ENCODE measurements at regions not wholly inside any gene's neighbourhood (a gene's known extent, or its start where the extent isn't known, plus 50 kb on each side); places are given as distances from the start of the nearest gene placed in this dataset.

DNA sequence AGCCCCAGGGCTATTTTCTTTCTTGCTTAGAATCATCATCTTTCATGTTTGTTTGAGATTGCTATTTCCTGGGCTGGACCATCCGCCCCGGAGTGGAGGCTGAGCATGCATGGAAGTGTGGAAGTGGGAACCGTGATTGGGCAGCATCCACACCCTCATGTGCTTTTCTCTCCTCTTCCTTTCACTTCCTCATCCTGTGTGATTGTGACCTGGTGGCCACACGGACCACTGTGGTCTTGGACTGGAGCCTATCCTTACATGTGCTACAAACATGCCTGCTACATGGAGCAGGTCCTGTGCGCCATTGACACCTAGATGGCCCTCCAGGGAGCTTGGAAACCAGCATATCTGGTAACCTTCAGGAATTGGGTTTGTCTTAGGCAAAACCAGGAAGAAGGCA is 175.9 kb upstream of the LCORL start:
- TF ChIP-seq EP300 (IDR thresholded peaks at IDR 0.05), result no peak
- TF ChIP-seq, protein P1, sequence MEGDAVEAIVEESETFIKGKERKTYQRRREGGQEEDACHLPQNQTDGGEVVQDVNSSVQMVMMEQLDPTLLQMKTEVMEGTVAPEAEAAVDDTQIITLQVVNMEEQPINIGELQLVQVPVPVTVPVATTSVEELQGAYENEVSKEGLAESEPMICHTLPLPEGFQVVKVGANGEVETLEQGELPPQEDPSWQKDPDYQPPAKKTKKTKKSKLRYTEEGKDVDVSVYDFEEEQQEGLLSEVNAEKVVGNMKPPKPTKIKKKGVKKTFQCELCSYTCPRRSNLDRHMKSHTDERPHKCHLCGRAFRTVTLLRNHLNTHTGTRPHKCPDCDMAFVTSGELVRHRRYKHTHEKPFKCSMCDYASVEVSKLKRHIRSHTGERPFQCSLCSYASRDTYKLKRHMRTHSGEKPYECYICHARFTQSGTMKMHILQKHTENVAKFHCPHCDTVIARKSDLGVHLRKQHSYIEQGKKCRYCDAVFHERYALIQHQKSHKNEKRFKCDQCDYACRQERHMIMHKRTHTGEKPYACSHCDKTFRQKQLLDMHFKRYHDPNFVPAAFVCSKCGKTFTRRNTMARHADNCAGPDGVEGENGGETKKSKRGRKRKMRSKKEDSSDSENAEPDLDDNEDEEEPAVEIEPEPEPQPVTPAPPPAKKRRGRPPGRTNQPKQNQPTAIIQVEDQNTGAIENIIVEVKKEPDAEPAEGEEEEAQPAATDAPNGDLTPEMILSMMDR (IDR thresholded peaks at IDR 0.05), result no peak
- no peak for TF ChIP-seq POLR2A (IDR thresholded peaks at IDR 0.05)
- Histone ChIP-seq H3K9me3 (no peaks in the 10 kb centered on the region), H3K27me3 (no peaks in the 10 kb centered on the region), H3K27ac (no peak overlapping the region), H3K4me1 (ENCODE audit: insufficient read depth) (no peaks in the 10 kb centered on the region), H3K36me3 (no peaks in the 10 kb centered on the region), H3K4me3 (no peak overlapping the region)
- no peak for DNase-seq
- intact Hi-C loops (cut with DNase I), result no loop called here
- 72 to 80% (median 76%) methylated on average over 5 of the region's 5 CpGs for WGBS, 3 donors

- H3K9me3 ChIP-seq, result no peaks in the 10 kb centered on the region
- 55 to 69% (median 56%) methylated on average over 6 of the region's 6 CpGs for WGBS, 3 donors
- H3K36me3 ChIP-seq, result no peaks in the 10 kb centered on the region
- H3K27ac ChIP-seq, result no peak overlapping the region
- TF ChIP-seq POLR2A (IDR thresholded peaks at IDR 0.05), result no peak
- no peak for TF ChIP-seq EP300 (IDR thresholded peaks at IDR 0.05)
- TF ChIP-seq, protein P1 (IDR thresholded peaks at IDR 0.05), result no peak
- no peaks in the 10 kb centered on the region for H3K4me1 ChIP-seq (ENCODE audit: insufficient read depth)
- no peaks in the 10 kb centered on the region for H3K27me3 ChIP-seq
- no peak overlapping the region for H3K4me3 ChIP-seq
- no peak for DNase-seq
- intact Hi-C loops (cut with DNase I), result no loop called here
Observed at GRCh38 chr4:18194278-18194677, 172.7 kb upstream of the LCORL start.

GRCh38 chr4:18192901-18193300 is 171.3 kb upstream of the LCORL start:
- intact Hi-C loops (cut with DNase I), result no loop called here
- 5 to 12% (median 7%) methylated on average over 3 of the region's 3 CpGs for WGBS, 3 donors
- H3K27ac ChIP-seq, result no peak overlapping the region
- H3K27me3 ChIP-seq, result no peaks in the 10 kb centered on the region
- H3K36me3 ChIP-seq, result no peaks in the 10 kb centered on the region
- TF ChIP-seq POLR2A (IDR thresholded peaks at IDR 0.05) (no peak), EP300 (IDR thresholded peaks at IDR 0.05) (no peak)
- TF ChIP-seq, protein P1 (IDR thresholded peaks at IDR 0.05), result no peak
- H3K9me3 ChIP-seq, result no peaks in the 10 kb centered on the region
- no peak overlapping the region for H3K4me3 ChIP-seq
- H3K4me1 ChIP-seq (ENCODE audit: insufficient read depth), result no peaks in the 10 kb centered on the region
- DNase-seq, result no peak

DNA sequence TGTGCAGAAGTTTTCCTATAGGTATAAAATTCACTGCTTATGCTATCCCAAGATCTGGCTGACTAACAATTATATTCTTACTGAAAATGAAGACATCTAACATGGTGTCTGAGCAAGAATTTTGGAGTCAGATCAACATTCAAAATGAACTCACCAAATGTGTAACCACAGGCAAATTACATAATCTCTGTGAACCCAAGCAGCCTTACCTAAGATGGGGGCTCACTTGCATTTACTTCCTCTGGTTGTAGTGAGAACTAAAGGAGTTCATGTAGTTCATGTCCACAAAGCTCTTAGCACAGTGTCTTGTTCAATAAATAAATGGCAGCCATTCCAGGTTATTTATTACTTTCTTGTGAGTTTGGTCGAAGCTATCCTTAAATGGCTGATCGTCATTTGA is 163.9 kb upstream of the LCORL start:
- WGBS, 3 donors, result 82 to 87% (median 83%) methylated on average over 2 of the region's 2 CpGs
- H3K36me3 ChIP-seq, result no peaks in the 10 kb centered on the region
- intact Hi-C loops (cut with DNase I), result no loop called here

More for the DNA sequence above, 163.9 kb upstream of the LCORL start:
- Histone ChIP-seq H3K27me3 (no peaks in the 10 kb centered on the region), H3K27ac (no peak overlapping the region), H3K9me3 (no peaks in the 10 kb centered on the region), H3K4me3 (no peak overlapping the region), H3K4me1 (ENCODE audit: insufficient read depth) (no peaks in the 10 kb centered on the region)
- no peak for TF ChIP-seq EP300 (IDR thresholded peaks at IDR 0.05)
- no peak for TF ChIP-seq POLR2A (IDR thresholded peaks at IDR 0.05)
- TF ChIP-seq, protein P1 (IDR thresholded peaks at IDR 0.05), result no peak
- DNase-seq, result no peak
